Esophagus muscularis mucosa (tissue), 4 donors: ENCODE measurements at regions not wholly inside any gene's neighbourhood (a gene's known extent, or its start where the extent isn't known, plus 50 kb on each side); places are given as distances from the start of the nearest gene placed in this dataset.

Experiments used
- DNase-seq: peaks from one replicate; pipeline ENCODE4 v3.0.0-alpha.2; 2017; ENCODE audit errors: extremely low spot score
- H3K27ac ChIP-seq, 4 donors: fragments of 200-600 bp; sonication (generic); replicated peaks in 1 of 4; 1 replicate in 3 of 4; 2 replicates in 1 of 4; pipeline ENCODE4 v1.5.1; 2016 to 2019; ENCODE audit warnings: mild to moderate bottlenecking in 1 of 4
- H3K27me3 ChIP-seq, 4 donors: fragments of 200-600 bp; sonication (generic); one replicate each; pipeline versions ENCODE4 v1.5.1 to v1.6.0; 2016 to 2019
- H3K36me3 ChIP-seq, 4 donors: fragments of 200-600 bp; sonication (generic); one replicate each; pipeline ENCODE4 v1.5.1; 2016 to 2019
- H3K4me1 ChIP-seq, 4 donors: fragments of 200-600 bp; sonication (generic); one replicate each; pipeline ENCODE4 v1.5.1; 2016 to 2019
- H3K4me3 ChIP-seq, 4 donors: fragments of 200-600 bp; sonication (generic); 1 replicate in 2 of 4; 2 replicates in 2 of 4; pipeline ENCODE4 v1.5.1; 2016 to 2019; ENCODE audit warnings: mild to moderate bottlenecking in 4 of 4, moderate library complexity in 1 of 4
- H3K9me3 ChIP-seq, 4 donors: fragments of 200-600 bp; sonication (generic); 1 replicate in 3 of 4; 2 replicates in 1 of 4; pipeline ENCODE4 v1.5.1; 2016 to 2019
- CTCF ChIP-seq, 3 experiments: fragments of 200-600 bp in 2 of 3; fragments of 450-650 bp in 1 of 3; sonication (generic) in 2 of 3; IDR thresholded peaks; one replicate each; pipeline ENCODE4 v1.5.1; 2017 to 2019; ENCODE audit warnings: antibody characterized with exemption in 3 of 3, mild to moderate bottlenecking in 2 of 3, moderate library complexity in 1 of 3
- EP300 ChIP-seq: sonication (generic); formaldehyde crosslinking; IDR thresholded peaks from one replicate; pipeline ENCODE4 v1.6.1; 2017; ENCODE audit warnings: antibody characterized with exemption
- POLR2A ChIP-seq: fragments of 450-650 bp; IDR thresholded peaks from one replicate; pipeline ENCODE4 v1.6.1; 2017; ENCODE audit warnings: antibody characterized with exemption, moderate library complexity, mild to moderate bottlenecking, low read depth
- POLR2AphosphoS5 ChIP-seq, 2 donors: sonication (generic); formaldehyde crosslinking; IDR thresholded peaks; one replicate each; pipeline ENCODE4 v1.6.1; 2017; ENCODE audit warnings: antibody characterized with exemption in 2 of 2
- WGBS: methylation state at CpG from one replicate; pipeline ENCODE4 v1.1.5; 2018; 5-methylcytosine and 5-hydroxymethylcytosine counted together
- intact Hi-C: fragments of 100-400 bp; cut with DNase I; formaldehyde crosslinking; loops from one replicate; pipeline ENCODE4 v1.15.1; 2023

GRCh38 chr11:28808771-28809170 lies 700.6 kb downstream of the METTL15 start:
- no peaks in the 10 kb centered on the region for H3K9me3 ChIP-seq
- no peaks in the 10 kb centered on the region for H3K27me3 ChIP-seq
- no peak overlapping the region for H3K27ac ChIP-seq
- no peak for DNase-seq
- intact Hi-C loops = no loop called here
- H3K4me1 ChIP-seq = no peaks in the 10 kb centered on the region
- no peak for TF ChIP-seq EP300
- TF ChIP-seq POLR2A = no peak
- TF ChIP-seq POLR2AphosphoS5 (IDR thresholded peaks at IDR 0.05) = no peak
- TF ChIP-seq CTCF (IDR thresholded peaks at IDR 0.05) = no peak
- H3K36me3 ChIP-seq = no peaks in the 10 kb centered on the region
- no peak overlapping the region for H3K4me3 ChIP-seq

- 81% methylated on average over 2 of the region's 2 CpGs for WGBS
- H3K36me3 ChIP-seq = no peaks in the 10 kb centered on the region
- no peaks in the 10 kb centered on the region for H3K27me3 ChIP-seq
- intact Hi-C loops = no loop called here
- no peaks in the 10 kb centered on the region for H3K4me1 ChIP-seq
- no peak for DNase-seq
- no peaks in the 10 kb centered on the region for H3K9me3 ChIP-seq
- H3K4me3 ChIP-seq = no peak overlapping the region
- no peak overlapping the region for H3K27ac ChIP-seq
- TF ChIP-seq CTCF (IDR thresholded peaks at IDR 0.05) (no peak), POLR2AphosphoS5 (IDR thresholded peaks at IDR 0.05) (no peak), EP300 (no peak), POLR2A (no peak)
These were observed 691.1 kb downstream of the METTL15 start for GRCh38 chr11:28799316-28799715.

GRCh38 chr11:28798286-28798685 lies 690.1 kb downstream of the METTL15 start:
- TF ChIP-seq POLR2A (no peak), CTCF (IDR thresholded peaks at IDR 0.05) (no peak), POLR2AphosphoS5 (IDR thresholded peaks at IDR 0.05) (no peak), EP300 (no peak)

GRCh38 chr11:28797536-28797935 lies 689.3 kb downstream of the METTL15 start:
- H3K27me3 ChIP-seq = no peaks in the 10 kb centered on the region
- WGBS = 83% methylated on average over 3 of the region's 3 CpGs
- no peak overlapping the region for H3K27ac ChIP-seq
- no peak for DNase-seq
- no peak overlapping the region for H3K4me3 ChIP-seq
- H3K4me1 ChIP-seq = no peaks in the 10 kb centered on the region
- TF ChIP-seq POLR2AphosphoS5 (IDR thresholded peaks at IDR 0.05) (no peak), CTCF (IDR thresholded peaks at IDR 0.05) (no peak), EP300 (no peak), POLR2A (no peak)
- peaks cover 0 to 5% (median 0%) of the 10 kb centered on the region in 4 donors for H3K9me3 ChIP-seq
- intact Hi-C loops = no loop called here
- H3K36me3 ChIP-seq = no peaks in the 10 kb centered on the region

More at GRCh38 chr11:28798286-28798685, 690.1 kb downstream of the METTL15 start:
- Histone ChIP-seq H3K36me3 (no peaks in the 10 kb centered on the region), H3K27ac (no peak overlapping the region), H3K27me3 (no peaks in the 10 kb centered on the region), H3K4me1 (no peaks in the 10 kb centered on the region), H3K4me3 (no peak overlapping the region), H3K9me3 (no peaks in the 10 kb centered on the region)
- no peak for DNase-seq
- WGBS = 73% methylated on average over 2 of the region's 2 CpGs
- intact Hi-C loops = no loop called here

GRCh38 chr11:28794405-28794804 lies 686.2 kb downstream of the METTL15 start:
- Histone ChIP-seq H3K36me3 (no peaks in the 10 kb centered on the region), H3K27me3 (no peaks in the 10 kb centered on the region), H3K4me3 (no peak overlapping the region), H3K9me3 (peaks cover 0 to 5% (median 0%) of the 10 kb centered on the region in 4 donors), H3K4me1 (no peaks in the 10 kb centered on the region), H3K27ac (no peak overlapping the region)
- TF ChIP-seq POLR2A (no peak), POLR2AphosphoS5 (IDR thresholded peaks at IDR 0.05) (no peak), EP300 (no peak), CTCF (IDR thresholded peaks at IDR 0.05) (no peak)
- intact Hi-C loops = no loop called here
- DNase-seq = no peak
